GM19395 (cell line): ENCODE measurements at regions not wholly inside any gene's neighbourhood (a gene's known extent, or its start where the extent isn't known, plus 50 kb on each side); places are given as distances from the start of the nearest gene placed in this dataset.
A peak's percentile ranks its signal among the peaks of the same experiment; 100 is the strongest.
"Not testable (repeated sequence)": the region's sequence is repeated elsewhere in the genome, so short reads cannot be mapped to it uniquely, and the experiment has no call there.

ENCODE experiments used
- ATAC-seq: cut with Tn5 transposase; IDR thresholded peaks from one replicate; pipeline ENCODE4 v1.9.1; 2021; ENCODE audit warnings: mild to moderate bottlenecking, moderate library complexity; ENCODE audit not compliant: unreplicated experiment

- peak; percentile 72 for ATAC-seq
These were observed 76.8 kb downstream of the ZFP36L2 start for GRCh38 chr2:43149482-43150107.

GRCh38 chr2:43146083-43146482 lies 80.3 kb downstream of the ZFP36L2 start:
- no peak for ATAC-seq

GRCh38 chr2:43144263-43144662 lies 82.1 kb downstream of the ZFP36L2 start:
- no peak for ATAC-seq

GRCh38 chr2:43143756-43144155 lies 82.7 kb downstream of the ZFP36L2 start:
- no peak for ATAC-seq

GRCh38 chr2:43142921-43143438 lies 83.4 kb downstream of the ZFP36L2 start:
- ATAC-seq: no peak

- not testable (repeated sequence) for ATAC-seq
These were observed 84.7 kb downstream of the ZFP36L2 start for GRCh38 chr2:43141636-43142151.

GRCh38 chr2:43139996-43140621 lies 86.3 kb downstream of the ZFP36L2 start:
- ATAC-seq: no peak

- no peak for ATAC-seq
These were observed 86.9 kb downstream of the ZFP36L2 start for GRCh38 chr2:43139501-43139900.

GRCh38 chr2:43138441-43138840 lies 88.0 kb downstream of the ZFP36L2 start:
- ATAC-seq: no peak

GRCh38 chr2:43136876-43137275 lies 89.5 kb downstream of the ZFP36L2 start:
- ATAC-seq: no peak

- ATAC-seq: no peak
These were observed 90.2 kb downstream of the ZFP36L2 start for GRCh38 chr2:43136011-43136799.

- no peak for ATAC-seq
These were observed 90.8 kb downstream of the ZFP36L2 start for GRCh38 chr2:43135583-43135982.

- ATAC-seq: no peak
These were observed 91.9 kb downstream of the ZFP36L2 start for GRCh38 chr2:43134571-43134889.

GRCh38 chr2:43133708-43134570 lies 92.5 kb downstream of the ZFP36L2 start:
- ATAC-seq: peak; percentile 39

- no peak for ATAC-seq
These were observed 93.1 kb downstream of the ZFP36L2 start for GRCh38 chr2:43133336-43133707.

GRCh38 chr2:43132683-43133301 lies 93.6 kb downstream of the ZFP36L2 start:
- ATAC-seq: no peak

GRCh38 chr2:43131890-43132682 lies 94.3 kb downstream of the ZFP36L2 start:
- ATAC-seq: no peak

GRCh38 chr2:43131051-43131889 lies 95.1 kb downstream of the ZFP36L2 start:
- peak; percentile 53 for ATAC-seq

- ATAC-seq: no peak
These were observed 95.9 kb downstream of the ZFP36L2 start for GRCh38 chr2:43130548-43130875.
